HCT116 (cell line): ENCODE measurements at regions not wholly inside any gene's neighbourhood (a gene's known extent, or its start where the extent isn't known, plus 50 kb on each side); places are given as distances from the start of the nearest gene placed in this dataset.

ENCODE experiments used
- ATAC-seq: fragments of 200-7000 bp; cut with Tn5 transposase; 2 replicates; pipeline ENCODE4 v1.9.1; 2020; ENCODE audit warnings: mild to moderate bottlenecking, moderate library complexity
- BruUV-seq: library from RNA; stranded (reverse); fragments of 400-500 nt; replicated peaks from 2 replicates; lab custom pipeline; 2021; lab: Mats Ljungman, UMichigan
- CTCF ChIA-PET: fragments of 300-600 bp; sonication (Branson Sonifier 250); formaldehyde crosslinking; loops from one replicate; lab custom pipeline; 2021; ENCODE audit warnings: antibody characterized with exemption; lab: Charles Lee
- POLR2A ChIA-PET: fragments of 300-600, 350-600 bp; sonication (Branson Sonifier 250); formaldehyde crosslinking; loops from one replicate; lab custom pipeline; 2021; ENCODE audit warnings: antibody characterized with exemption; lab: Charles Lee
- RAD21 ChIA-PET, 2 experiments: fragments of 300-600 bp; sonication (Branson Sonifier 250); formaldehyde crosslinking; loops; one replicate each; lab custom pipeline; 2023; ENCODE audit warnings: low total read pairs in 2 of 2; ENCODE audit not compliant: uncharacterized antibody in 2 of 2, unreplicated experiment in 2 of 2, low non-redundant PET in 1 of 2; lab: Charles Lee
- DNase-seq: peaks from one replicate; pipeline ENCODE4 v3.0.0-alpha.2; 2010; ENCODE audit warnings: low read depth, low spot score
- H2AFZ ChIP-seq: fragments of 200-600 bp; shearing (Covaris generic), sonication (generic); 2 replicates; pipeline ENCODE4 v1.6.1; 2017; ENCODE audit warnings: low read depth, mixed run types, mixed read lengths, antibody characterized with exemption, low read length; ENCODE audit not compliant: poor library complexity, severe bottlenecking
- H3K27ac ChIP-seq: 2 replicates; pipeline ENCODE4 v1.5.1; 2012; ENCODE audit warnings: low read depth, low read length
- H3K27me3 ChIP-seq: fragments of 200-600 bp; sonication (generic); 2 replicates; pipeline ENCODE4 v1.6.1; 2016; ENCODE audit warnings: mixed run types, low read length, mixed read lengths; ENCODE audit not compliant: insufficient read depth
- H3K36me3 ChIP-seq, 2 experiments: fragments of 200-500 bp in 1 of 2; fragments of 200-600 bp in 1 of 2; sonication (Bioruptor generic) in 1 of 2; sonication (generic) in 1 of 2; 2 replicates each; pipeline versions ENCODE4 v1.5.1 to v1.6.1; 2014 to 2016; ENCODE audit warnings: low read length in 2 of 2, inconsistent platforms in 1 of 2, mixed read lengths in 1 of 2, mixed run types in 1 of 2; ENCODE audit not compliant: insufficient read depth in 2 of 2, control insufficient read depth in 1 of 2
- H3K4me1 ChIP-seq, 2 experiments: fragments of 200-600 bp in 1 of 2; sonication (generic) in 1 of 2; 2 replicates each; pipeline versions ENCODE4 v1.5.1 to v1.6.1; 2012 to 2017; ENCODE audit warnings: low read length in 2 of 2, inconsistent platforms in 1 of 2, mild to moderate bottlenecking in 1 of 2, mixed read lengths in 1 of 2, mixed run types in 1 of 2, moderate library complexity in 1 of 2; ENCODE audit not compliant: insufficient read depth in 2 of 2, control insufficient read depth in 1 of 2
- H3K4me2 ChIP-seq: fragments of 200-600 bp; sonication (generic); 2 replicates; pipeline ENCODE4 v1.6.1; 2017; ENCODE audit warnings: mixed run types, low read length, mixed read lengths
- H3K4me3 ChIP-seq, 2 experiments: fragments of 200-600 bp in 1 of 2; sonication (generic) in 1 of 2; replicated peaks in 1 of 2; 2 replicates each; pipeline ENCODE4 v1.5.1; 2011 to 2016; ENCODE audit warnings: low read length in 2 of 2, control low read depth in 1 of 2, low read depth in 1 of 2, mild to moderate bottlenecking in 1 of 2, mixed read lengths in 1 of 2, mixed run types in 1 of 2
- H3K79me2 ChIP-seq: fragments of 200-600 bp; sonication (generic); 2 replicates; pipeline ENCODE4 v1.6.1; 2017; ENCODE audit warnings: mild to moderate bottlenecking, mixed run types, low read length, moderate library complexity, mixed read lengths; ENCODE audit not compliant: insufficient read depth
- H3K9ac ChIP-seq: fragments of 200-600 bp; sonication (generic); 2 replicates; pipeline ENCODE4 v1.6.1; 2016; ENCODE audit warnings: low read length, mixed read lengths
- H3K9me2 ChIP-seq: fragments of 200-600 bp; sonication (generic), shearing (Covaris generic); 2 replicates; pipeline ENCODE4 v1.6.1; 2017; ENCODE audit warnings: mixed run types, mild to moderate bottlenecking, moderate library complexity; ENCODE audit not compliant: insufficient read depth
- H3K9me3 ChIP-seq, 2 experiments: fragments of 200-500 bp in 1 of 2; fragments of 200-600 bp in 1 of 2; sonication (Bioruptor generic) in 1 of 2; sonication (generic) in 1 of 2; 2 replicates each; pipeline ENCODE4 v1.6.1; 2014 to 2017; ENCODE audit warnings: low read length in 2 of 2, mixed read lengths in 2 of 2, inconsistent platforms in 1 of 2, low read depth in 1 of 2, mild to moderate bottlenecking in 1 of 2, mixed run types in 1 of 2, moderate library complexity in 1 of 2; ENCODE audit not compliant: control insufficient read depth in 1 of 2, insufficient read depth in 1 of 2
- H4K20me1 ChIP-seq: fragments of 200-600 bp; sonication (generic), shearing (Covaris generic); 2 replicates; pipeline ENCODE4 v1.6.1; 2017; ENCODE audit warnings: mixed run types, mild to moderate bottlenecking, moderate library complexity; ENCODE audit not compliant: insufficient read depth
- CEBPB ChIP-seq: IDR thresholded peaks from 2 replicates; pipeline ENCODE4 v1.6.1; 2012; ENCODE audit warnings: low read depth
- EGR1 ChIP-seq: IDR thresholded peaks from 2 replicates; pipeline ENCODE4 v1.6.1; 2012; ENCODE audit warnings: low read depth
- ELF1 ChIP-seq: IDR thresholded peaks from 2 replicates; pipeline ENCODE4 v1.6.1; 2012; ENCODE audit warnings: low read depth, borderline replicate concordance
- EZH2 ChIP-seq: fragments of 200-600 bp; sonication (generic); IDR thresholded peaks from 2 replicates; pipeline ENCODE4 v1.6.1; 2017; ENCODE audit warnings: antibody characterized with exemption, mixed run types
- EZH2phosphoT487 ChIP-seq: fragments of 200-600 bp; IDR thresholded peaks from 2 replicates; pipeline ENCODE4 v1.6.1; 2018; ENCODE audit warnings: antibody characterized with exemption, borderline replicate concordance
- FOSL1 ChIP-seq: IDR thresholded peaks from 2 replicates; pipeline ENCODE4 v1.6.1; 2012; ENCODE audit warnings: low read depth
- JUND ChIP-seq: IDR thresholded peaks from 2 replicates; pipeline ENCODE4 v1.6.1; 2012
- POLR2AphosphoS5 ChIP-seq: IDR thresholded peaks from 2 replicates; pipeline ENCODE4 v1.6.1; 2011; ENCODE audit warnings: mild to moderate bottlenecking, low read depth, low read length, moderate library complexity
- RAD21 ChIP-seq: IDR thresholded peaks from 2 replicates; pipeline ENCODE4 v1.6.1; 2012; ENCODE audit warnings: low read depth, mild to moderate bottlenecking
- SIN3A ChIP-seq: IDR thresholded peaks from 2 replicates; pipeline ENCODE4 v1.6.1; 2012; ENCODE audit warnings: low read depth
- SRF ChIP-seq: IDR thresholded peaks from 2 replicates; pipeline ENCODE4 v1.6.1; 2012; ENCODE audit warnings: low read depth
- YY1 ChIP-seq: IDR thresholded peaks from 2 replicates; pipeline ENCODE4 v1.6.1; 2011; ENCODE audit warnings: low read length, low read depth, moderate library complexity, mild to moderate bottlenecking; ENCODE audit not compliant: insufficient replicate concordance; ENCODE audit errors: extremely low read depth
- ZBTB33 ChIP-seq: IDR thresholded peaks from 2 replicates; pipeline ENCODE4 v1.6.1; 2011; ENCODE audit warnings: mild to moderate bottlenecking, low read length, moderate library complexity; ENCODE audit not compliant: insufficient replicate concordance; ENCODE audit errors: extremely low read depth
- ZFX ChIP-seq: fragments of 450-650 bp; IDR thresholded peaks from 2 replicates; pipeline ENCODE4 v1.6.1; 2017
- ZNF274 ChIP-seq: fragments of 200-500 bp; sonication (Bioruptor generic); IDR thresholded peaks from 2 replicates; pipeline ENCODE4 v1.6.1; 2014; ENCODE audit warnings: mild to moderate bottlenecking, low read depth, low read length, inconsistent platforms
- intact Hi-C: fragments of 100-400 bp; cut with micrococcal nuclease; formaldehyde crosslinking; loops from 2 replicates; pipeline ENCODE4 v1.10.0; 2022
- TF ChIP-seq, protein P1 (sequence below): IDR thresholded peaks from 2 replicates; pipeline ENCODE4 v1.6.1; 2012
- TF ChIP-seq, protein P2 (sequence below): IDR thresholded peaks from 2 replicates; pipeline ENCODE4 v1.6.1; 2012; ENCODE audit warnings: low read depth

GRCh38 chr16:11446566-11447119, 101.4 kb downstream of the RMI2 start:
- H3K79me2 ChIP-seq, result no peaks in the 10 kb centered on the region
- ChIA-PET RAD21 (no interaction called here), POLR2A (no interaction called here)

More at GRCh38 chr16:11446566-11447119, 101.4 kb downstream of the RMI2 start:
- no peaks in the 10 kb centered on the region for H3K36me3 ChIP-seq
- H3K9me3 ChIP-seq, result peaks cover 0 to under 1% of the 10 kb centered on the region in 2 experiments; a peak in 1 of 4 replicates
- no peaks in the 10 kb centered on the region for H3K9me2 ChIP-seq
- H3K4me1 ChIP-seq, result no peaks in the 10 kb centered on the region
- DNase-seq (no peak), ATAC-seq (no peak)
- H2AFZ ChIP-seq, result no peak overlapping the region
- H3K4me3 ChIP-seq, result no peak overlapping the region
- H3K27me3 ChIP-seq, result no peaks in the 10 kb centered on the region
- no peak overlapping the region for H3K4me2 ChIP-seq
- no peak overlapping the region for H3K9ac ChIP-seq
- intact Hi-C loops, result no loop called here
- CTCF ChIA-PET, result no interaction called here
- BruUV-seq, result no TSS peak
- TF ChIP-seq, protein P1, sequence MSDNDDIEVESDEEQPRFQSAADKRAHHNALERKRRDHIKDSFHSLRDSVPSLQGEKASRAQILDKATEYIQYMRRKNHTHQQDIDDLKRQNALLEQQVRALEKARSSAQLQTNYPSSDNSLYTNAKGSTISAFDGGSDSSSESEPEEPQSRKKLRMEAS, result no peak
- TF ChIP-seq CEBPB, result no peak
- TF ChIP-seq ZNF274, result no peak
- TF ChIP-seq, protein P2, sequence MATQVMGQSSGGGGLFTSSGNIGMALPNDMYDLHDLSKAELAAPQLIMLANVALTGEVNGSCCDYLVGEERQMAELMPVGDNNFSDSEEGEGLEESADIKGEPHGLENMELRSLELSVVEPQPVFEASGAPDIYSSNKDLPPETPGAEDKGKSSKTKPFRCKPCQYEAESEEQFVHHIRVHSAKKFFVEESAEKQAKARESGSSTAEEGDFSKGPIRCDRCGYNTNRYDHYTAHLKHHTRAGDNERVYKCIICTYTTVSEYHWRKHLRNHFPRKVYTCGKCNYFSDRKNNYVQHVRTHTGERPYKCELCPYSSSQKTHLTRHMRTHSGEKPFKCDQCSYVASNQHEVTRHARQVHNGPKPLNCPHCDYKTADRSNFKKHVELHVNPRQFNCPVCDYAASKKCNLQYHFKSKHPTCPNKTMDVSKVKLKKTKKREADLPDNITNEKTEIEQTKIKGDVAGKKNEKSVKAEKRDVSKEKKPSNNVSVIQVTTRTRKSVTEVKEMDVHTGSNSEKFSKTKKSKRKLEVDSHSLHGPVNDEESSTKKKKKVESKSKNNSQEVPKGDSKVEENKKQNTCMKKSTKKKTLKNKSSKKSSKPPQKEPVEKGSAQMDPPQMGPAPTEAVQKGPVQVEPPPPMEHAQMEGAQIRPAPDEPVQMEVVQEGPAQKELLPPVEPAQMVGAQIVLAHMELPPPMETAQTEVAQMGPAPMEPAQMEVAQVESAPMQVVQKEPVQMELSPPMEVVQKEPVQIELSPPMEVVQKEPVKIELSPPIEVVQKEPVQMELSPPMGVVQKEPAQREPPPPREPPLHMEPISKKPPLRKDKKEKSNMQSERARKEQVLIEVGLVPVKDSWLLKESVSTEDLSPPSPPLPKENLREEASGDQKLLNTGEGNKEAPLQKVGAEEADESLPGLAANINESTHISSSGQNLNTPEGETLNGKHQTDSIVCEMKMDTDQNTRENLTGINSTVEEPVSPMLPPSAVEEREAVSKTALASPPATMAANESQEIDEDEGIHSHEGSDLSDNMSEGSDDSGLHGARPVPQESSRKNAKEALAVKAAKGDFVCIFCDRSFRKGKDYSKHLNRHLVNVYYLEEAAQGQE, result no peak
- no peak for TF ChIP-seq EZH2
- no peak for TF ChIP-seq EGR1
- no peak for TF ChIP-seq RAD21
- no peak for TF ChIP-seq JUND
- no peak for TF ChIP-seq YY1
- TF ChIP-seq ZBTB33, result no peak
- no peak for TF ChIP-seq FOSL1
- TF ChIP-seq SRF, result no peak
- TF ChIP-seq ZFX, result no peak
- no peak for TF ChIP-seq POLR2AphosphoS5
- TF ChIP-seq EZH2phosphoT487, result no peak
- TF ChIP-seq SIN3A, result no peak
- TF ChIP-seq ELF1, result no peak
- H4K20me1 ChIP-seq, result no peaks in the 10 kb centered on the region
- no peak overlapping the region for H3K27ac ChIP-seq
